WI38 (cell line): ENCODE measurements at regions not wholly inside any gene's neighbourhood (a gene's known extent, or its start where the extent isn't known, plus 50 kb on each side); places are given as distances from the start of the nearest gene placed in this dataset.

ENCODE experiments used
- H3K4me3 ChIP-seq: 2 replicates; pipeline ENCODE4 v1.5.1; 2011; ENCODE audit warnings: low read depth, mild to moderate bottlenecking, control low read depth, low read length
- CTCF ChIP-seq: IDR thresholded peaks from 2 replicates; pipeline ENCODE4 v1.5.1; 2012; ENCODE audit warnings: low read depth, mild to moderate bottlenecking, control low read depth, low read length

GRCh38 chr1:222114536-222115156 lies 372.8 kb upstream of the DUSP10 start:
- H3K4me3 ChIP-seq = no peak overlapping the region
- no peak for TF ChIP-seq CTCF

GRCh38 chr1:222109836-222110235 lies 367.9 kb upstream of the DUSP10 start:
- TF ChIP-seq CTCF = no peak
- H3K4me3 ChIP-seq = no peak overlapping the region

- H3K4me3 ChIP-seq = no peak overlapping the region
- no peak for TF ChIP-seq CTCF
These were observed 366.1 kb upstream of the DUSP10 start for GRCh38 chr1:222107975-222108374.

GRCh38 chr1:222107267-222107666 lies 365.4 kb upstream of the DUSP10 start:
- H3K4me3 ChIP-seq = no peak overlapping the region
- no peak for TF ChIP-seq CTCF

GRCh38 chr1:222106377-222106776 lies 364.5 kb upstream of the DUSP10 start:
- no peak for TF ChIP-seq CTCF
- no peak overlapping the region for H3K4me3 ChIP-seq

- H3K4me3 ChIP-seq = no peak overlapping the region
- TF ChIP-seq CTCF = no peak
These were observed 364.0 kb upstream of the DUSP10 start for GRCh38 chr1:222105861-222106260.

- H3K4me3 ChIP-seq = no peak overlapping the region
- no peak for TF ChIP-seq CTCF
These were observed 363.5 kb upstream of the DUSP10 start for GRCh38 chr1:222105393-222105737.
